H1 (cell line): ENCODE measurements at regions not wholly inside any gene's neighbourhood (a gene's known extent, or its start where the extent isn't known, plus 50 kb on each side); places are given as distances from the start of the nearest gene placed in this dataset.
A peak's percentile ranks its signal among the peaks of the same experiment; 100 is the strongest.

ENCODE experiments used
- CTCF ChIA-PET: fragments of 300-600 bp; sonication (Branson Sonifier 250); formaldehyde crosslinking; loops from one replicate; lab custom pipeline; 2021; ENCODE audit not compliant: partially characterized antibody; lab: Charles Lee
- POLR2A ChIA-PET: fragments of 300-600 bp; sonication (Branson Sonifier 250); formaldehyde crosslinking; loops from one replicate; lab custom pipeline; 2021; ENCODE audit warnings: inconsistent platforms; ENCODE audit not compliant: partially characterized antibody; lab: Charles Lee
- DNase-seq, 2 experiments: peaks; one replicate each; pipeline versions ENCODE4 v3.0.0 to v3.0.0-alpha.2; 2010 to 2022; ENCODE audit warnings: low spot score in 2 of 2, low read depth in 1 of 2, mixed read lengths in 1 of 2
- FAIRE-seq: peaks from 2 replicates; lab custom pipeline; 2011; peaks lifted over from hg19 to GRCh38; lab: Jason Lieb, UNC
- H2AFZ ChIP-seq: 2 replicates; pipeline ENCODE4 v1.8.1; 2012; ENCODE audit warnings: low read length, inconsistent platforms
- H2AK5ac ChIP-seq: 2 replicates; pipeline ENCODE4 v1.6.1; 2013; ENCODE audit warnings: low read depth, low read length
- H2BK120ac ChIP-seq: replicated peaks from 2 replicates; pipeline ENCODE3; 2013; ENCODE audit warnings: low read depth, low read length, inconsistent platforms
- H2BK12ac ChIP-seq: 2 replicates; pipeline ENCODE4 v1.6.1; 2013; ENCODE audit warnings: low read depth, low read length
- H2BK15ac ChIP-seq: 2 replicates; pipeline ENCODE4 v1.6.1; 2013; ENCODE audit warnings: low read length
- H2BK20ac ChIP-seq: 2 replicates; pipeline ENCODE4 v1.6.1; 2013; ENCODE audit warnings: low read length
- H2BK5ac ChIP-seq: 2 replicates; pipeline ENCODE4 v1.6.1; 2013; ENCODE audit warnings: low read depth, low read length
- H3K14ac ChIP-seq: 2 replicates; pipeline ENCODE4 v1.6.1; 2013; ENCODE audit warnings: inconsistent platforms; ENCODE audit not compliant: insufficient read length
- H3K18ac ChIP-seq: 2 replicates; pipeline ENCODE4 v1.6.1; 2013; ENCODE audit warnings: low read length; ENCODE audit errors: extremely low read depth
- H3K23ac ChIP-seq: 2 replicates; pipeline ENCODE4 v1.6.1; 2013; ENCODE audit warnings: inconsistent platforms; ENCODE audit not compliant: insufficient read length
- H3K23me2 ChIP-seq: 2 replicates; pipeline ENCODE4 v1.6.1; 2013; ENCODE audit warnings: low read depth, low read length
- H3K27ac ChIP-seq: 2 replicates; pipeline ENCODE4 v1.6.1; 2011; ENCODE audit warnings: low read depth, low read length, inconsistent platforms
- H3K27me3 ChIP-seq, 4 experiments: replicated peaks in 1 of 4; 1 replicate in 1 of 4; 2 replicates in 3 of 4; pipeline versions ENCODE4 v1.6.1 to v1.8.1; 2011 to 2013; ENCODE audit warnings: low read length in 3 of 4, mild to moderate bottlenecking in 3 of 4, inconsistent platforms in 2 of 4, mixed read lengths in 2 of 4, moderate library complexity in 1 of 4; ENCODE audit not compliant: control insufficient read depth in 3 of 4, insufficient read depth in 3 of 4; ENCODE audit errors: extremely low read depth in 1 of 4
- H3K36me3 ChIP-seq, 4 experiments: 2 replicates each; pipeline versions ENCODE4 v1.6.1 to v1.8.1; 2011 to 2013; ENCODE audit warnings: mild to moderate bottlenecking in 4 of 4, low read length in 3 of 4, moderate library complexity in 2 of 4, control low read depth in 1 of 4, inconsistent platforms in 1 of 4; ENCODE audit not compliant: insufficient read depth in 4 of 4, control insufficient read depth in 2 of 4
- H3K4ac ChIP-seq: replicated peaks from 2 replicates; pipeline ENCODE3; 2013; ENCODE audit warnings: low read length, low read depth, mixed read lengths, inconsistent platforms; ENCODE audit not compliant: insufficient read length
- H3K4me1 ChIP-seq, 4 experiments: replicated peaks in 1 of 4; 1 replicate in 1 of 4; 2 replicates in 3 of 4; pipeline versions ENCODE4 v1.6.1 to v1.8.1; 2011 to 2013; ENCODE audit warnings: low read length in 3 of 4, inconsistent platforms in 2 of 4, mixed read lengths in 1 of 4; ENCODE audit not compliant: insufficient read depth in 4 of 4, control insufficient read depth in 3 of 4
- H3K4me2 ChIP-seq, 2 experiments: 2 replicates each; pipeline versions ENCODE4 v1.6.1 to v1.8.1; 2011 to 2013; ENCODE audit warnings: low read depth in 2 of 2, low read length in 2 of 2, control low read depth in 1 of 2, inconsistent platforms in 1 of 2, mild to moderate bottlenecking in 1 of 2; ENCODE audit not compliant: insufficient read depth in 1 of 2
- H3K4me3 ChIP-seq, 4 experiments: fragments of 200-600, 300-600 bp in 1 of 4; sonication (generic), shearing (Covaris generic), sonication (Bioruptor Twin) in 1 of 4; 2 replicates each; pipeline versions ENCODE4 v1.5.1 to v1.8.1; 2011 to 2016; ENCODE audit warnings: low read length in 4 of 4, low read depth in 3 of 4, control low read depth in 2 of 4, inconsistent platforms in 2 of 4, mild to moderate bottlenecking in 2 of 4, mixed read lengths in 1 of 4, moderate library complexity in 1 of 4; ENCODE audit not compliant: insufficient read depth in 2 of 4; ENCODE audit errors: extremely low read depth in 1 of 4
- H3K56ac ChIP-seq: replicated peaks from 2 replicates; pipeline ENCODE3; 2013; ENCODE audit warnings: low read depth, mild to moderate bottlenecking, mixed read lengths, low read length, inconsistent platforms; ENCODE audit not compliant: insufficient read length
- H3K79me1 ChIP-seq: 2 replicates; pipeline ENCODE4 v1.6.1; 2013; ENCODE audit warnings: low read depth, low read length, control low read depth
- H3K79me2 ChIP-seq, 2 experiments: 2 replicates each; pipeline versions ENCODE4 v1.6.1 to v1.8.1; 2012 to 2013; ENCODE audit warnings: low read length in 2 of 2, mild to moderate bottlenecking in 2 of 2, inconsistent platforms in 1 of 2; ENCODE audit not compliant: insufficient read depth in 2 of 2, control insufficient read depth in 1 of 2
- H3K9ac ChIP-seq, 4 experiments: replicated peaks in 1 of 4; 1 replicate in 1 of 4; 2 replicates in 3 of 4; pipeline versions ENCODE4 v1.6.1 to v1.8.1; 2011 to 2013; ENCODE audit warnings: low read depth in 3 of 4, low read length in 3 of 4, control low read depth in 2 of 4, mild to moderate bottlenecking in 2 of 4, moderate library complexity in 2 of 4, inconsistent platforms in 1 of 4; ENCODE audit errors: extremely low read depth in 1 of 4
- H3K9me3 ChIP-seq, 2 experiments: 2 replicates each; pipeline versions ENCODE4 v1.6.1 to v1.8.1; 2012 to 2013; ENCODE audit warnings: mild to moderate bottlenecking in 2 of 2, moderate library complexity in 2 of 2, control low read depth in 1 of 2, inconsistent platforms in 1 of 2, low read depth in 1 of 2, low read length in 1 of 2, mixed read lengths in 1 of 2; ENCODE audit not compliant: insufficient read depth in 2 of 2
- H4K20me1 ChIP-seq, 2 experiments: replicated peaks in 1 of 2; 2 replicates each; pipeline versions ENCODE3 to v1.8.1; 2011 to 2013; ENCODE audit warnings: inconsistent platforms in 2 of 2, low read length in 2 of 2, mild to moderate bottlenecking in 1 of 2; ENCODE audit not compliant: insufficient read depth in 2 of 2, control insufficient read depth in 1 of 2
- H4K5ac ChIP-seq: 2 replicates; pipeline ENCODE4 v1.6.1; 2013; ENCODE audit warnings: low read length, low read depth, mixed read lengths, inconsistent platforms; ENCODE audit not compliant: insufficient read length
- H4K8ac ChIP-seq: 2 replicates; pipeline ENCODE4 v1.8.0; 2013; ENCODE audit warnings: mild to moderate bottlenecking, moderate library complexity, low read length, inconsistent platforms; ENCODE audit not compliant: insufficient read depth; ENCODE audit errors: extremely low read depth
- H4K91ac ChIP-seq: replicated peaks from 2 replicates; pipeline ENCODE3; 2013; ENCODE audit warnings: low read length, mixed read lengths, inconsistent platforms; ENCODE audit not compliant: insufficient read length
- BRCA1 ChIP-seq: IDR thresholded peaks from 2 replicates; pipeline ENCODE4 v1.6.1; 2012; ENCODE audit warnings: low read depth, low read length, improper control_type of control experiment
- CHD2 ChIP-seq: IDR thresholded peaks from 2 replicates; pipeline ENCODE4 v1.6.1; 2012; ENCODE audit warnings: low read length, improper control_type of control experiment
- CTBP2 ChIP-seq: IDR thresholded peaks from 2 replicates; pipeline ENCODE4 v1.7.0; 2011; ENCODE audit warnings: borderline replicate concordance, mild to moderate bottlenecking, moderate library complexity, mixed read lengths, low read length; ENCODE audit not compliant: insufficient read depth, insufficient read length
- FOSL1 ChIP-seq: IDR thresholded peaks from 2 replicates; pipeline ENCODE4 v1.6.1; 2011; ENCODE audit warnings: mild to moderate bottlenecking, low read depth, low read length, moderate library complexity; ENCODE audit not compliant: insufficient read depth
- JUND ChIP-seq: IDR thresholded peaks from 2 replicates; pipeline ENCODE4 v1.6.1; 2011; ENCODE audit warnings: mild to moderate bottlenecking, improper control_type of control experiment, low read length
- SUZ12 ChIP-seq: fragments of 200-600 bp; sonication (generic); IDR thresholded peaks from 2 replicates; pipeline ENCODE4 v1.6.1; 2012; ENCODE audit warnings: mild to moderate bottlenecking, inconsistent platforms, low read length, moderate library complexity, mixed read lengths
- WGBS, 2 experiments: shearing (Covaris generic) in 1 of 2; methylation state at CpG; one replicate each; pipeline versions ENCODE4 v1.1.6 to v1.1.7; 2013 to 2015; ENCODE audit warnings: low lambda C conversion rate in 2 of 2, mixed read lengths in 2 of 2, inconsistent platforms in 1 of 2, low coverage in 1 of 2, missing lambda C conversion rate in 1 of 2; ENCODE audit not compliant: insufficient replicate concordance in 2 of 2, insufficient coverage in 1 of 2, insufficient read length in 1 of 2; ENCODE audit errors: extremely low coverage in 1 of 2, missing lambda C conversion rate in 1 of 2; 5-methylcytosine and 5-hydroxymethylcytosine counted together
- TF ChIP-seq, protein P1 (sequence below): IDR thresholded peaks from 2 replicates; pipeline ENCODE4 v1.6.1; 2012; ENCODE audit warnings: inconsistent platforms

- no peaks in the 10 kb centered on the region for H3K79me2 ChIP-seq
- H2AFZ ChIP-seq: no peak overlapping the region
- no peaks in the 10 kb centered on the region for H3K36me3 ChIP-seq
- no peak overlapping the region for H4K5ac ChIP-seq
- no peaks in the 10 kb centered on the region for H3K79me1 ChIP-seq
- H2BK12ac ChIP-seq: peak overlapping the region; percentile 90; the same call in 1 of the 2 replicates
- no peak overlapping the region; the same call in 1 of the 2 replicates for H2BK5ac ChIP-seq
- peaks cover 0 to 14% (median under 1%) of the 10 kb centered on the region in 4 experiments; a peak in 3 of 7 replicates for H3K4me1 ChIP-seq
- no peak overlapping the region for H3K27ac ChIP-seq
- DNase-seq (no peak), FAIRE-seq (no peak)
- H3K14ac ChIP-seq: no peak overlapping the region
- H3K4me2 ChIP-seq: no peak overlapping the region
- POLR2A ChIA-PET: no interaction called here
- no peak overlapping the region for H3K4me3 ChIP-seq
- no peak overlapping the region for H2BK120ac ChIP-seq
- peak overlapping the region; percentile 44 for H4K91ac ChIP-seq
- no peaks in the 10 kb centered on the region for H3K23me2 ChIP-seq
- no peak overlapping the region for H3K23ac ChIP-seq
- no peak overlapping the region for H3K56ac ChIP-seq
- no peaks in the 10 kb centered on the region for H4K20me1 ChIP-seq
- no peak overlapping the region; the same call in 1 of the 2 replicates for H4K8ac ChIP-seq
- no peak overlapping the region for H3K18ac ChIP-seq
- H2BK15ac ChIP-seq: peak overlapping the region; percentile 92; the same call in 1 of the 2 replicates
- 0 out of 2 replicates have a peak overlapping the region, but pooled peaks have one; percentile 39 for H2AK5ac ChIP-seq
- H3K27me3 ChIP-seq: no peaks in the 10 kb centered on the region
- no peaks in the 10 kb centered on the region for H3K9me3 ChIP-seq
- WGBS, 2 experiments: 94% methylated on average over 16 of the region's 16 CpGs; no CpG with 5 or more reads in 1 of the 2 experiments
- no peak overlapping the region for H3K9ac ChIP-seq
- CTCF ChIA-PET: interaction anchor here (0.5 kb wide), 1 partner anchor 647 kb away, joined by 3 read pairs; no protein-coding TSS in a partner anchor
- H3K4ac ChIP-seq: peak overlapping the region; percentile 51
- TF ChIP-seq, protein P1, sequence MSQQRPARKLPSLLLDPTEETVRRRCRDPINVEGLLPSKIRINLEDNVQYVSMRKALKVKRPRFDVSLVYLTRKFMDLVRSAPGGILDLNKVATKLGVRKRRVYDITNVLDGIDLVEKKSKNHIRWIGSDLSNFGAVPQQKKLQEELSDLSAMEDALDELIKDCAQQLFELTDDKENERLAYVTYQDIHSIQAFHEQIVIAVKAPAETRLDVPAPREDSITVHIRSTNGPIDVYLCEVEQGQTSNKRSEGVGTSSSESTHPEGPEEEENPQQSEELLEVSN: no peak
- no peak for TF ChIP-seq BRCA1
- no peak for TF ChIP-seq FOSL1
- no peak for TF ChIP-seq JUND
- TF ChIP-seq CHD2: no peak
- TF ChIP-seq CTBP2: no peak
- TF ChIP-seq SUZ12: no peak
- 0 out of 2 replicates have a peak overlapping the region, but pooled peaks have one; percentile 52 for H2BK20ac ChIP-seq
These were observed 77.4 kb downstream of the TTLL2 start for GRCh38 chr6:167402195-167402686.
